ENCODE measurements at regions not wholly inside any gene's neighbourhood (a gene's known extent, or its start where the extent isn't known, plus 50 kb on each side); places are given as distances from the start of the nearest gene placed in this dataset.

DNA sequence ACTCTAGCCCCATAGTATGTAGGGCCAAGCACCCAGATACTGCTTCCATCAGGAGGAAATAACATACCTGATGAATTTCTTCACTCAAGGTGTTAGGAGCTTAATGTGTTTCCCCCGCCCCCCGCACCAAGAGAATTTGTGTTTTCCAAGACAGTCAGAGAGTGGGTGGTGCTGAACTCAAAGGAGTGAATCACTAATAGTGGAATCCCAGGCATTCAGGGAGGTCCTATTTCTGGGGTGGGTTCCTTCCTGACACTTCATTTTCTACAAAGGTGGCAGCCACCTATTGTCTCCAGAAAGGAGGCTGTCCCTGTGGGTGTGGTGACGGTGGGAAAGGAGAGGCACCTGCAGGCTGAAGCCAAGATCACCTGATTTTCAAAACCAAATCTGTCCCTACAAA, 50.8 kb upstream of the ELF5 start:
- DNase-seq (ENCODE audit: extremely low spot score), result no peak
- ChIA-PET CTCF (no interaction called here), POLR2A (no interaction called here)
- TF ChIP-seq TARDBP (IDR thresholded peaks at IDR 0.05), result no peak
- no peak for TF ChIP-seq FOXA1 (IDR thresholded peaks at IDR 0.05)
- TF ChIP-seq ELF4 (IDR thresholded peaks at IDR 0.05), result no peak
- no peak for TF ChIP-seq ARNT (IDR thresholded peaks at IDR 0.05)

DNA sequence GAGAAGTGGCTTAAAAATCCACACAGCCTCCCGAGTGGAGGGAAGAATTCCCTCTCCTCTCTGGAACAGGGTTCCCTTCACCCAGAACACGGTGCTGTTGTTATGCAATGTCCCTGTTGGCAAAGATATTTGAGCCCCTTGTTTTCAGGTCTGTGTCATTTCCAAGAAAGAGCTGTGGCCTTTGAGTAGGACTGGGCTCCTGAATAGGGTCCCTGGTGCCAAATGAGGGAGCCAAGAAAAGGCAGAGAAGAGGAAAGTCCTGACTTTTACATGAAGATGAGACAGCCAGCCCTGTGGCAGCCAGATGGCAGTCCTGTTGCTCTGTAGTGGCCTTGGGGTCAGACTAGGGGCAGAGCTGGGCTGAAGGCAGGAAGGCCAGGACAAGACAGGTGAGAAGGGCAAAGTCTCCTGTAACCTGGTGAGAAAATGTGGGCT, 51.2 kb upstream of the ELF5 start:
- no peak for DNase-seq (ENCODE audit: extremely low spot score)
- CTCF ChIA-PET, result no interaction called here
- POLR2A ChIA-PET, result no interaction called here
- TF ChIP-seq ELF4 (IDR thresholded peaks at IDR 0.05) (no peak), L3MBTL2 (conservative IDR thresholded peaks at IDR 0.05) (no peak), BHLHE40 (IDR thresholded peaks at IDR 0.05; ENCODE audit: borderline replicate concordance) (no peak), ARNT (IDR thresholded peaks at IDR 0.05) (no peak), ZNF384 (IDR thresholded peaks at IDR 0.05) (no peak), CTBP1 (IDR thresholded peaks at IDR 0.05; ENCODE audit: borderline replicate concordance) (no peak), FOXM1 (IDR thresholded peaks at IDR 0.05; ENCODE audit: borderline replicate concordance) (no peak), LEF1 (IDR thresholded peaks at IDR 0.05; ENCODE audit: borderline replicate concordance) (no peak), FOXK2 (IDR thresholded peaks at IDR 0.05) (no peak), NFRKB (IDR thresholded peaks at IDR 0.05) (no peak)

DNA sequence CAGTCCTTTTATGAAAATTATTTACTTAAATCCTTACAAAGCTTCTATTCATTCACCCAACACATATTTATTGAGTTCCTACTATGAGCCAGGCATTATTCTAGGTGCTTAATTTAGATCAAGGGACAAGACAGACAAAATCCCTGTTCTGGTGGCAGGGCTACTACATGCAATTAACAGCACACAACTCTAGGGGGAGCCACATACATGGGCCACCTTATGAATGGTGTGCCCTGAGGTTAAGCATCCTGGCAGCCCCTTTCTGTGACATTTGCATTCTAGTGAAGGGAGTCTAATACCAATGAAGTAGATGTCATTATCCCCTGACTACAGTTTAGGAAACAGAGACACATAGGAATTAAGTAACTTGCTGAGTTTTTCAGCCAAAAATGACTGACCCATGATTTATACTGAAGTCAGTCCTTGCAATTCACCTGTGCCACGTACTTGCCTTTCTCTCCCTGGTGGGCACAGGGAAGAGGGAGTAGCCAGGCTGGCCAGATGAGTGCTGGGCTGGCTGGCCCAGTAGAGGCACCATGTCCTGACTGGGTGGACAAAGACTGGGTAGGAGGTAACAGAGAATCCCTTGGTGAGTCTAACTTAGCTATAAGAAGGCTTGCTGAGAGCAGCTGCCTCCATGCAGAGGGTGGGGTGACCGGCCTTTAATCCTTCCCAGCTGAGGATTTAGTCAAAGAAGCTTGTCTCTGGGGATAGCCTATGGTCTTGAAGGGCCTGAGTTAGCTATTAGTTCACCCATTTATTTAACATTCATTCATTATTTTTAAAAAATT, 52.0 kb upstream of the ELF5 start:
- POLR2A ChIA-PET, result no interaction called here
- peak; percentile 53 for DNase-seq (ENCODE audit: extremely low spot score)

DNA sequence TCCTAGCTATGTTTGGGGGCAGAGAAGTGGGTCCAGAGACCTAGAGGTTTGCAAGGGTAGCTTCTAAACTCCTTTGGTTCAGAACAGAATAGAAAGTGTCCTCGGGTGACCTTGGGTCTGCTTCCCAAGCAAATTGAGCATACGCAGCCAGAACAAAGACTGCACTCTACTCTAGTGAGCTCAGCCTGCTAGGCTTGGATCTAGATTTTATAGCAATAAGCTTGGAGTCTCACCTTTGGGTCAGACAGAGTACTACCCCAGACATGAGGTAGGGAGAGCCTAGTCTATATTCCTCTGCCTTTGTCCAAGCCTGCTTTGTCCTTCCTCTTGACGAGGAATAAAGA, 52.6 kb upstream of the ELF5 start:
- ChIA-PET POLR2A (no interaction called here), CTCF (no interaction called here)

More for the DNA sequence above, 52.0 kb upstream of the ELF5 start:
- CTCF ChIA-PET, result no interaction called here
- TF ChIP-seq HDGF (IDR thresholded peaks at IDR 0.05; ENCODE audit: borderline replicate concordance), result no peak
- no peak for TF ChIP-seq TARDBP (IDR thresholded peaks at IDR 0.05)
- no peak for TF ChIP-seq CTBP1 (IDR thresholded peaks at IDR 0.05; ENCODE audit: borderline replicate concordance)
- no peak for TF ChIP-seq FOXK2 (IDR thresholded peaks at IDR 0.05)
- no peak for TF ChIP-seq FOXM1 (IDR thresholded peaks at IDR 0.05; ENCODE audit: borderline replicate concordance)
- TF ChIP-seq, protein P1, sequence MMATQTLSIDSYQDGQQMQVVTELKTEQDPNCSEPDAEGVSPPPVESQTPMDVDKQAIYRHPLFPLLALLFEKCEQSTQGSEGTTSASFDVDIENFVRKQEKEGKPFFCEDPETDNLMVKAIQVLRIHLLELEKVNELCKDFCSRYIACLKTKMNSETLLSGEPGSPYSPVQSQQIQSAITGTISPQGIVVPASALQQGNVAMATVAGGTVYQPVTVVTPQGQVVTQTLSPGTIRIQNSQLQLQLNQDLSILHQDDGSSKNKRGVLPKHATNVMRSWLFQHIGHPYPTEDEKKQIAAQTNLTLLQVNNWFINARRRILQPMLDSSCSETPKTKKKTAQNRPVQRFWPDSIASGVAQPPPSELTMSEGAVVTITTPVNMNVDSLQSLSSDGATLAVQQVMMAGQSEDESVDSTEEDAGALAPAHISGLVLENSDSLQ (IDR thresholded peaks at IDR 0.05), result no peak

DNA sequence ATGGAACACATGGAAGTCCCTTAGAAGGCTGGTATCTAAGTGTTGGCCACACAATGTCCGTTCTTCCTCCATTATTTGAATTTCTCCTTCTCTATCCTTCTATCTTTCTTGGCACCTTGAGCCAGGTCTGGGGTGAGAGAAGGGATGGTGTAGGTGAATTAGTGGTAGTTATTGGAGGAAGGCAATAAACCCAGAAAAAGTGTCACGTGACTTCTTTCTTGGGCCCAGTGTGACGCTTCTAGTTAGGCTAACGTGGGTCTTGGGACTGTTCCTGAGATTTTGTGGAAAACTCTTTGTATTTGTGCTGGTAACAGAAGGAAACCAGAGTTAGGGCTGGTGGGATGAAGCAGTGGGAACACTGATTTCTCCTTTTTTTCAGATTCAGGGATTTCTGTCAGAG, 53.1 kb upstream of the ELF5 start:
- ChIA-PET CTCF (no interaction called here), POLR2A (no interaction called here)
- TF ChIP-seq BHLHE40 (IDR thresholded peaks at IDR 0.05; ENCODE audit: borderline replicate concordance) (no peak), ZNF384 (IDR thresholded peaks at IDR 0.05) (no peak), CTBP1 (IDR thresholded peaks at IDR 0.05; ENCODE audit: borderline replicate concordance) (no peak), FOXM1 (IDR thresholded peaks at IDR 0.05; ENCODE audit: borderline replicate concordance) (no peak), LEF1 (IDR thresholded peaks at IDR 0.05; ENCODE audit: borderline replicate concordance) (no peak), FOXK2 (IDR thresholded peaks at IDR 0.05) (no peak), ARNT (IDR thresholded peaks at IDR 0.05) (no peak), SUZ12 (IDR thresholded peaks at IDR 0.05) (no peak), NFRKB (IDR thresholded peaks at IDR 0.05) (no peak), HDGF (IDR thresholded peaks at IDR 0.05; ENCODE audit: borderline replicate concordance) (no peak), FOXA1 (IDR thresholded peaks at IDR 0.05) (no peak), ELF4 (IDR thresholded peaks at IDR 0.05) (no peak), L3MBTL2 (conservative IDR thresholded peaks at IDR 0.05) (no peak)
- TF ChIP-seq, protein P1 (IDR thresholded peaks at IDR 0.05), result no peak
- no peak for DNase-seq (ENCODE audit: extremely low spot score)

More for the DNA sequence above, 52.6 kb upstream of the ELF5 start:
- TF ChIP-seq FOXM1 (IDR thresholded peaks at IDR 0.05; ENCODE audit: borderline replicate concordance), result no peak
- TF ChIP-seq SP1 (IDR thresholded peaks at IDR 0.05), result no peak
- TF ChIP-seq, protein P1 (IDR thresholded peaks at IDR 0.05), result no peak
- no peak for TF ChIP-seq FOXK2 (IDR thresholded peaks at IDR 0.05)
- no peak for TF ChIP-seq NFRKB (IDR thresholded peaks at IDR 0.05)
- TF ChIP-seq ARNT (IDR thresholded peaks at IDR 0.05), result no peak
- no peak for TF ChIP-seq HDGF (IDR thresholded peaks at IDR 0.05; ENCODE audit: borderline replicate concordance)
- TF ChIP-seq FOXA1 (IDR thresholded peaks at IDR 0.05), result no peak
- TF ChIP-seq BHLHE40 (IDR thresholded peaks at IDR 0.05; ENCODE audit: borderline replicate concordance), result no peak
- no peak for TF ChIP-seq CTBP1 (IDR thresholded peaks at IDR 0.05; ENCODE audit: borderline replicate concordance)
- no peak for TF ChIP-seq SUZ12 (IDR thresholded peaks at IDR 0.05)
- no peak for TF ChIP-seq ZNF384 (IDR thresholded peaks at IDR 0.05)
- no peak for TF ChIP-seq LEF1 (IDR thresholded peaks at IDR 0.05; ENCODE audit: borderline replicate concordance)
- TF ChIP-seq TARDBP (IDR thresholded peaks at IDR 0.05), result no peak
- no peak for TF ChIP-seq ELF4 (IDR thresholded peaks at IDR 0.05)
- TF ChIP-seq L3MBTL2 (conservative IDR thresholded peaks at IDR 0.05), result no peak
- DNase-seq (ENCODE audit: extremely low spot score), result no peak

DNA sequence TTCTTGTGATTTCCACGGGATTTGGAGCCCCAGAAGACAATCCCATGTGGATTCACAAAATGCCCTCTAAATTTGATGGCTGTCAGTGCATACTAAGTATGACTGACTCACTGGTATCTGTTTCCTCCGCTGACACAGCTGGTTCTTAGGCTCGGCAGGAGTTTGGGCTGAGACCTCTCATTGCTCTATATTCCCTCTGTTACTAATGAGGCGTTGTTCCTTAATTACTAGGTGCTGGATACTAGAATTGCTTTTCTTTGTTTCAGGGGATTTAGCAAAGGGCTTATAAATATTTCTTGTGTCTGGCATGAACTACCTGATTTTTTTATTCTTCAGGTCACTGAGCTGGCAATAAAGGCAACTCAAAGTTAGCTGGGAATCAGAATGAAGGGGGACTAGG, 53.2 kb upstream of the EHF start:
- TF ChIP-seq L3MBTL2 (conservative IDR thresholded peaks at IDR 0.05), result no peak
- no peak for TF ChIP-seq FOXM1 (IDR thresholded peaks at IDR 0.05; ENCODE audit: borderline replicate concordance)
- no peak for TF ChIP-seq NFRKB (IDR thresholded peaks at IDR 0.05)
- DNase-seq (ENCODE audit: extremely low spot score), result no peak
- ChIA-PET POLR2A (no interaction called here), CTCF (interaction anchor here (0.7 kb wide), 1 partner anchor 393 kb away, joined by 3 read pairs; no protein-coding TSS in a partner anchor)
